Stomach (tissue), 4 donors: ENCODE measurements at regions not wholly inside any gene's neighbourhood (a gene's known extent, or its start where the extent isn't known, plus 50 kb on each side); places are given as distances from the start of the nearest gene placed in this dataset.

ENCODE experiments used
- CTCF ChIP-seq, 7 experiments: fragments of 450-650 bp in 4 of 7; fragments of 200-600 bp in 3 of 7; sonication (generic) in 3 of 7; IDR thresholded peaks; one replicate each; pipeline ENCODE4 v1.5.1; 2016 to 2019; ENCODE audit warnings: antibody characterized with exemption in 7 of 7, control low read depth in 2 of 7, mild to moderate bottlenecking in 1 of 7
- POLR2A ChIP-seq, 4 donors: fragments of 450-650 bp; IDR thresholded peaks; one replicate each; pipeline ENCODE4 v1.6.1; 2016; ENCODE audit warnings: antibody characterized with exemption in 4 of 4, control low read depth in 2 of 4, mild to moderate bottlenecking in 1 of 4, moderate library complexity in 1 of 4
- POLR2AphosphoS5 ChIP-seq, 3 donors: sonication (generic); formaldehyde crosslinking; IDR thresholded peaks; one replicate each; pipeline ENCODE4 v1.6.1; 2016; ENCODE audit warnings: antibody characterized with exemption in 3 of 3

- TF ChIP-seq POLR2A (IDR thresholded peaks at IDR 0.05) (no peak), POLR2AphosphoS5 (IDR thresholded peaks at IDR 0.05) (no peak), CTCF (IDR thresholded peaks at IDR 0.05) (no peak)
Measured at GRCh38 chrX:91081873-91082272, 352.8 kb upstream of the PABPC5 start.
